ENCODE measurements at regions not wholly inside any gene's neighbourhood (a gene's known extent, or its start where the extent isn't known, plus 50 kb on each side); places are given as distances from the start of the nearest gene placed in this dataset.

- no peak overlapping the region for H2AFZ ChIP-seq (ENCODE audit: insufficient read depth, low read depth, low read length, poor library complexity, severe bottlenecking)
- H3K9me3 ChIP-seq (replicated peaks in 1 of 2; ENCODE audit: control insufficient read depth in 1 of 2, insufficient read depth in 1 of 2, low read length in 2 of 2): no peaks in the 10 kb centered on the region
- 42% methylated on average over 2 of the region's 3 CpGs for WGBS (ENCODE audit: insufficient coverage)
- Mint-ChIP-seq H3K9me3 (no peaks in the 10 kb centered on the region), H3K4me1 (no peaks in the 10 kb centered on the region), H3K36me3 (no peaks in the 10 kb centered on the region), H3K27ac (no peak overlapping the region), H3K27me3 (ENCODE audit: low read depth in 3 of 3) (peaks cover 0 to 8% (median 3%) of the 10 kb centered on the region in 3 donors), H3K4me3 (no peak overlapping the region)
- no peaks in the 10 kb centered on the region for H3K4me1 ChIP-seq (ENCODE audit: control insufficient read depth in 1 of 2, insufficient read depth in 2 of 2, low read length in 2 of 2)
- H3K4me2 ChIP-seq (replicated peaks; ENCODE audit: extremely low read depth, low read length, poor library complexity, severe bottlenecking): no peak overlapping the region
- no peak overlapping the region for H3K4me3 ChIP-seq (replicated peaks in 1 of 3; ENCODE audit: low read depth in 2 of 3, low read length in 3 of 3)
- H3K27me3 ChIP-seq (ENCODE audit: control insufficient read depth in 2 of 2, insufficient read depth in 2 of 2, low read length in 2 of 2): peaks cover 0 to 2% of the 10 kb centered on the region in 2 donors
- H3K27ac ChIP-seq (ENCODE audit: low read depth in 1 of 2, low read length in 2 of 2): no peak overlapping the region
- H3K36me3 ChIP-seq (replicated peaks in 1 of 2; ENCODE audit: control insufficient read depth in 1 of 2, insufficient read depth in 2 of 2, low read length in 2 of 2): no peaks in the 10 kb centered on the region
- no peaks in the 10 kb centered on the region for H3K79me2 ChIP-seq (ENCODE audit: insufficient read depth, low read length)
- DNase-seq: no peak
- no peaks in the 10 kb centered on the region for H4K20me1 ChIP-seq (ENCODE audit: insufficient read depth, low read length)
- TF ChIP-seq CTCF (IDR thresholded peaks at IDR 0.05): no peak
- intact Hi-C loops (cut with micrococcal nuclease): no loop called here
- no peak overlapping the region for H3K9ac ChIP-seq (ENCODE audit: insufficient read depth, low read length, poor library complexity, severe bottlenecking)
Measured at GRCh38 chr1:119310301-119310700, 58.3 kb upstream of the HAO2 start.

- Histone ChIP-seq H3K79me2 (ENCODE audit: insufficient read depth, low read length) (no peaks in the 10 kb centered on the region), H3K27ac (ENCODE audit: low read depth in 1 of 2, low read length in 2 of 2) (no peak overlapping the region), H3K4me2 (replicated peaks; ENCODE audit: extremely low read depth, low read length, poor library complexity, severe bottlenecking) (no peak overlapping the region), H3K36me3 (replicated peaks in 1 of 2; ENCODE audit: control insufficient read depth in 1 of 2, insufficient read depth in 2 of 2, low read length in 2 of 2) (no peaks in the 10 kb centered on the region), H3K9me3 (replicated peaks in 1 of 2; ENCODE audit: control insufficient read depth in 1 of 2, insufficient read depth in 1 of 2, low read length in 2 of 2) (no peaks in the 10 kb centered on the region), H3K4me1 (ENCODE audit: control insufficient read depth in 1 of 2, insufficient read depth in 2 of 2, low read length in 2 of 2) (no peaks in the 10 kb centered on the region), H3K4me3 (replicated peaks in 1 of 3; ENCODE audit: low read depth in 2 of 3, low read length in 3 of 3) (no peak overlapping the region), H3K27me3 (ENCODE audit: control insufficient read depth in 2 of 2, insufficient read depth in 2 of 2, low read length in 2 of 2) (peaks cover 0 to 2% of the 10 kb centered on the region in 2 donors), H2AFZ (ENCODE audit: insufficient read depth, low read depth, low read length, poor library complexity, severe bottlenecking) (no peak overlapping the region), H4K20me1 (ENCODE audit: insufficient read depth, low read length) (no peaks in the 10 kb centered on the region), H3K9ac (ENCODE audit: insufficient read depth, low read length, poor library complexity, severe bottlenecking) (no peak overlapping the region)
- peaks cover 2 to 7% (median 2%) of the 10 kb centered on the region in 3 donors for H3K27me3 Mint-ChIP-seq (ENCODE audit: low read depth in 3 of 3)
- H3K9me3 Mint-ChIP-seq: no peaks in the 10 kb centered on the region
- no peak for TF ChIP-seq CTCF (IDR thresholded peaks at IDR 0.05)
- H3K4me1 Mint-ChIP-seq: no peaks in the 10 kb centered on the region
- H3K27ac Mint-ChIP-seq: no peak overlapping the region
- no peaks in the 10 kb centered on the region for H3K36me3 Mint-ChIP-seq
- no peak for DNase-seq
- intact Hi-C loops (cut with micrococcal nuclease): no loop called here
- H3K4me3 Mint-ChIP-seq: no peak overlapping the region
- no CpG with 5 or more reads among the region's 4 CpGs for WGBS (ENCODE audit: insufficient coverage)
Measured at GRCh38 chr1:119312500-119312899, 56.1 kb upstream of the HAO2 start.

Data from CD14-positive monocyte (primary cell).